CD4-positive, alpha-beta T cell treated with Interleukin-4 for 1 hour (primary cell): ENCODE measurements at regions not wholly inside any gene's neighbourhood (a gene's known extent, or its start where the extent isn't known, plus 50 kb on each side); places are given as distances from the start of the nearest gene placed in this dataset.
"Not testable (repeated sequence)": the region's sequence is repeated elsewhere in the genome, so short reads cannot be mapped to it uniquely, and the experiment has no call there.

Source experiments
- DNase-seq, 2 donors: peaks; one replicate each; pipeline ENCODE4 v3.0.0-alpha.2; 2020 to 2022

- DNase-seq: no peak
Measured at GRCh38 chr1:81183553-81183952, 617.2 kb upstream of the ADGRL2 start.

- no peak for DNase-seq
Measured at GRCh38 chr1:81183051-81183450, 617.7 kb upstream of the ADGRL2 start.

- DNase-seq: no peak
Measured at GRCh38 chr1:81179242-81179641, 621.5 kb upstream of the ADGRL2 start.

GRCh38 chr1:81178431-81179093, 622.2 kb upstream of the ADGRL2 start:
- not testable (repeated sequence) for DNase-seq

- no peak for DNase-seq
Measured at GRCh38 chr1:81174811-81175476, 625.8 kb upstream of the ADGRL2 start.

- no peak for DNase-seq
Measured at GRCh38 chr1:81174052-81174451, 626.7 kb upstream of the ADGRL2 start.

- DNase-seq: no peak
Measured at GRCh38 chr1:81172483-81172882, 628.3 kb upstream of the ADGRL2 start.

- no peak for DNase-seq
Measured at GRCh38 chr1:81170721-81171120, 630.0 kb upstream of the ADGRL2 start.

- no peak for DNase-seq
Measured at GRCh38 chr1:81165963-81166362, 634.8 kb upstream of the ADGRL2 start.

- no peak for DNase-seq
Measured at GRCh38 chr1:81160696-81161095, 640.0 kb upstream of the ADGRL2 start.

- DNase-seq: no peak
Measured at GRCh38 chr1:81158592-81158991, 642.1 kb upstream of the ADGRL2 start.

GRCh38 chr1:81157686-81158085, 643.0 kb upstream of the ADGRL2 start:
- no peak for DNase-seq

GRCh38 chr1:81156887-81157286, 643.8 kb upstream of the ADGRL2 start:
- no peak for DNase-seq

GRCh38 chr1:81155131-81155530, 645.6 kb upstream of the ADGRL2 start:
- no peak for DNase-seq

- DNase-seq: no peak
Measured at GRCh38 chr1:81151206-81151605, 649.5 kb upstream of the ADGRL2 start.

GRCh38 chr1:81149649-81150325, 650.9 kb upstream of the ADGRL2 start:
- DNase-seq: no peak

GRCh38 chr1:81144240-81144825, 656.4 kb upstream of the ADGRL2 start:
- no peak for DNase-seq

- DNase-seq: no peak
Measured at GRCh38 chr1:81142099-81142826, 658.5 kb upstream of the ADGRL2 start.

- DNase-seq: no peak
Measured at GRCh38 chr1:81135524-81135923, 665.2 kb upstream of the ADGRL2 start.

- DNase-seq: no peak
Measured at GRCh38 chr1:81129776-81130175, 671.0 kb upstream of the ADGRL2 start.

- no peak for DNase-seq
Measured at GRCh38 chr1:81129366-81129765, 671.4 kb upstream of the ADGRL2 start.

- no peak for DNase-seq
Measured at GRCh38 chr1:81128079-81128478, 672.7 kb upstream of the ADGRL2 start.

GRCh38 chr1:81126989-81127581, 673.6 kb upstream of the ADGRL2 start:
- DNase-seq: no peak
